Thyroid gland (tissue), 4 donors: ENCODE measurements at regions not wholly inside any gene's neighbourhood (a gene's known extent, or its start where the extent isn't known, plus 50 kb on each side); places are given as distances from the start of the nearest gene placed in this dataset.

Experiments used
- POLR2A ChIP-seq, 2 donors: fragments of 450-650 bp; IDR thresholded peaks; one replicate each; pipeline ENCODE4 v1.6.1; 2017; ENCODE audit warnings: antibody characterized with exemption in 2 of 2, mild to moderate bottlenecking in 2 of 2, moderate library complexity in 1 of 2
- TF ChIP-seq, protein P1 (sequence below), 6 experiments: fragments of 200-600 bp in 3 of 6; fragments of 450-650 bp in 3 of 6; sonication (generic) in 3 of 6; IDR thresholded peaks; one replicate each; pipeline ENCODE4 v1.5.1; 2016 to 2019; ENCODE audit warnings: antibody characterized with exemption in 6 of 6, mild to moderate bottlenecking in 2 of 6, inconsistent platforms in 1 of 6, moderate library complexity in 1 of 6

DNA sequence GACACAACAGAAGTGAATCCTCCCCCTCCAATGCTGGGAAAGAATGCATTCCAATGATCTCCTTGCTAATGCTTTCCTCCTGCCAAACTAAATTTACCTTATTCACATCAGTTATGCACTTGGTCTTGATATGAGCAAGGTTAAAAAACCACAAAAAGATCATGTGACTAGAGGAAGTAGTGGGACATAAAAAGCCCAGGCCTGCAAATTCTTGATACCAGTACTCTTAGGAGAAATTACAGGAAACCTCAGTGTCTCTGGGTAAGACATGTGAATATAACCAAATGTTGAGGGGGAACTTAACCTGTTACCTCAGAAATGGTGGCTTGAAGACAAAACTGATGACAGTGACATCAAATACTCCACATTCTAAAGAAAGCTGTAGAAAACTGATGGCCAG is 427.1 kb downstream of the RPS29 start:
- TF ChIP-seq, protein P1, sequence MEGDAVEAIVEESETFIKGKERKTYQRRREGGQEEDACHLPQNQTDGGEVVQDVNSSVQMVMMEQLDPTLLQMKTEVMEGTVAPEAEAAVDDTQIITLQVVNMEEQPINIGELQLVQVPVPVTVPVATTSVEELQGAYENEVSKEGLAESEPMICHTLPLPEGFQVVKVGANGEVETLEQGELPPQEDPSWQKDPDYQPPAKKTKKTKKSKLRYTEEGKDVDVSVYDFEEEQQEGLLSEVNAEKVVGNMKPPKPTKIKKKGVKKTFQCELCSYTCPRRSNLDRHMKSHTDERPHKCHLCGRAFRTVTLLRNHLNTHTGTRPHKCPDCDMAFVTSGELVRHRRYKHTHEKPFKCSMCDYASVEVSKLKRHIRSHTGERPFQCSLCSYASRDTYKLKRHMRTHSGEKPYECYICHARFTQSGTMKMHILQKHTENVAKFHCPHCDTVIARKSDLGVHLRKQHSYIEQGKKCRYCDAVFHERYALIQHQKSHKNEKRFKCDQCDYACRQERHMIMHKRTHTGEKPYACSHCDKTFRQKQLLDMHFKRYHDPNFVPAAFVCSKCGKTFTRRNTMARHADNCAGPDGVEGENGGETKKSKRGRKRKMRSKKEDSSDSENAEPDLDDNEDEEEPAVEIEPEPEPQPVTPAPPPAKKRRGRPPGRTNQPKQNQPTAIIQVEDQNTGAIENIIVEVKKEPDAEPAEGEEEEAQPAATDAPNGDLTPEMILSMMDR (IDR thresholded peaks at IDR 0.05) = no peak
- no peak for TF ChIP-seq POLR2A (IDR thresholded peaks at IDR 0.05)
